Right atrium auricular region (tissue), 2 donors: ENCODE measurements at regions not wholly inside any gene's neighbourhood (a gene's known extent, or its start where the extent isn't known, plus 50 kb on each side); places are given as distances from the start of the nearest gene placed in this dataset.
A peak's percentile ranks its signal among the peaks of the same experiment; 100 is the strongest.

ENCODE experiments used
- DNase-seq: peaks from one replicate; pipeline ENCODE4 v3.0.0-alpha.2; 2019; ENCODE audit warnings: low spot score
- H3K27ac ChIP-seq, 2 donors: fragments of 200-600 bp; sonication (generic); 1 replicate in 1 of 2; 2 replicates in 1 of 2; pipeline ENCODE4 v1.5.1; 2016 to 2019
- H3K27me3 ChIP-seq, 2 donors: fragments of 200-600 bp; sonication (generic); one replicate each; pipeline versions ENCODE4 v1.5.1 to v1.6.0; 2017 to 2019
- H3K36me3 ChIP-seq: fragments of 200-600 bp; sonication (generic); one replicate; pipeline ENCODE4 v1.5.1; 2016
- H3K4me1 ChIP-seq, 2 donors: fragments of 200-600 bp; sonication (generic); one replicate each; pipeline versions ENCODE4 v1.5.1 to v1.6.0; 2017 to 2019
- H3K4me3 ChIP-seq, 2 donors: fragments of 200-600 bp; sonication (generic); 1 replicate in 1 of 2; 2 replicates in 1 of 2; pipeline ENCODE4 v1.5.1; 2017 to 2019; ENCODE audit warnings: mild to moderate bottlenecking in 1 of 2, moderate library complexity in 1 of 2
- H3K9me3 ChIP-seq, 2 donors: fragments of 200-600 bp; sonication (generic); one replicate each; pipeline ENCODE4 v1.5.1; 2019
- CTCF ChIP-seq, 2 donors: fragments of 200-600 bp; sonication (generic); IDR thresholded peaks; one replicate each; pipeline ENCODE4 v1.5.1; 2019; ENCODE audit warnings: antibody characterized with exemption in 2 of 2

DNA sequence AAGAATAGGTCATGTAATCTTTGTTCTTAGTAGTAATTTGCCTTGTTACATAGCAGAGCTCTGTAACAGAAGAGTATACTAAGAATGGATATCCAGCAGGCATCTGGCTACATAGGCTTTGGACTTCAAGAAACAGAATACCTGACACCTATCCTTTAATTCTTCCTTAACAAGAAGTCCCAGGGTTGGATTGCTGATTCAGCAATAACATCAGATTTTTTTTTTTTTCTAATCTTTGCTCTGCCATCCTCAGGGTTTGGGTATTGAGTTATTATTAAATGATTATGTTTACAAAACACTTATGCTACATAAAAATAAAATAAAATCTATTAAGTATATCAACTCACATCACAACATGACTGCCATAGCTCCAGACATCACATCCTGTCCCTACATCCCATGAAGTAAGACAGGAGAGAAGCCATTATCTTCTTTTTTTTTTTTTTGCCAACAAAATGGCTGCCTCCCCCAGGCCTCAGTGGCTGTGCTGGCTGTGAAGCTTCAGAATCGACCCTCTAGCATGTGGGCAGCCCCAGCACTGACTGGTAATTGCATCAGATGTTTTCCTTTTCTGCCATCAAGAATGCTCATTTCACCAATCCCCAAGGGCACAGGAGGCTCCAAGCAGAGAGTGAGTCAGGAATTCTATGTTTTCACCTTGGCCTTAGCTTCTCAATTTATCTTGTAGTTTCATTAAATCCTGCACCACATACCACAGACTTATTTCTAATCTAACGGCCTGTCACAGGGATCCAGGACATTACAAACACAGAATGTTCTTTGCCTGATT lies 186.2 kb downstream of the DICER1 start:
- DNase-seq: no peak
- TF ChIP-seq CTCF (IDR thresholded peaks at IDR 0.05): no peak

DNA sequence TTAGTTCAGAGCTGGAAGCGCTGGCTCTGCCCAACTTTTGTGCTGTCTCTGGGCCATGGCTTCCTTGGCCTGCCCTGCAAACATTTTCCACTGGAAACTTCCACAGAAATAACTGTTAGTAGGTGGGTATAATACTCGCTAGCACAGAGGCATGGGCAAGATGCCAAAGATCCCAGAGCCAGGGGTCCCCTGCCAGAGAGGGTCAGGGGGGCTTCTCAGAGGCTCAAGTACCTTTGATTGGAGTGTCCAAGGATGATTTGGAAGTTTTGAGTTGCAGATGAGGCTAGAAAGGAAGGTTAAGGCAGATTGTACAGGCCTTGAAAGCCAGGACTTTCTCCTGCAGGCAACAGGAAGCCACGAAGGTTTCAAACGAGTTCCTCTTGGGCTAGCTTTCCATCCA lies 187.6 kb downstream of the DICER1 start:
- Histone ChIP-seq H3K4me3 (no peak overlapping the region), H3K9me3 (peaks cover 0 to 10% of the 10 kb centered on the region in 2 donors), H3K27ac (no peak overlapping the region), H3K27me3 (no peaks in the 10 kb centered on the region), H3K36me3 (no peaks in the 10 kb centered on the region), H3K4me1 (no peaks in the 10 kb centered on the region)
- no peak for TF ChIP-seq CTCF (IDR thresholded peaks at IDR 0.05)
- no peak for DNase-seq

More for the DNA sequence above, 186.2 kb downstream of the DICER1 start:
- Histone ChIP-seq H3K4me3 (no peak overlapping the region), H3K9me3 (peaks cover 0 to 10% of the 10 kb centered on the region in 2 donors), H3K36me3 (no peaks in the 10 kb centered on the region), H3K4me1 (no peaks in the 10 kb centered on the region), H3K27me3 (no peaks in the 10 kb centered on the region), H3K27ac (peak overlapping the region; percentile 52 to 72)

DNA sequence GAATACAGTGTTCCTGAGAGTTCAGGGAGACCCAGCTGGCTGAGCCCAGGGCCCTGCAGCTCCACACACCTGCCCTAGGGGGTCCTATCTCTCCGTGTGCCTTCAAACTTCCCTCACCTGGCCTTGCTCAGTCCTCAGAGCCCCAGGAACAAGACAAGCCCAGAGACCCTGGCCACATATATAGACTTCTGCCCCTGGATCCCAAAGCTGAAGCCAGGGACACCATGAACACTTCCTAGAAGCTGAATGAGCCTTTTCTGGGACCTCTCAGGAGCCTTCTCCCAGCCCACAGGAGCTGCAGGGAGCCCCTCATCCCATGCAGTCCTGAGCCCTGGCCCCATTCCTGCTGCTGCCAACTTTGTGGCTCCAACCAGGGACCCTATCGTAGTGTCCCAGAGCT lies 190.5 kb downstream of the DICER1 start:
- TF ChIP-seq CTCF (IDR thresholded peaks at IDR 0.05): no peak
- Histone ChIP-seq H3K9me3 (peaks cover 0 to 10% of the 10 kb centered on the region in 2 donors), H3K27me3 (no peaks in the 10 kb centered on the region), H3K27ac (no peak overlapping the region), H3K4me3 (no peak overlapping the region), H3K4me1 (no peaks in the 10 kb centered on the region), H3K36me3 (no peaks in the 10 kb centered on the region)
- DNase-seq: no peak

GRCh38 chr14:94966344-94966743 lies 191.0 kb downstream of the DICER1 start:
- DNase-seq: no peak
- Histone ChIP-seq H3K27me3 (no peaks in the 10 kb centered on the region), H3K4me3 (no peak overlapping the region), H3K27ac (no peak overlapping the region), H3K4me1 (no peaks in the 10 kb centered on the region), H3K36me3 (no peaks in the 10 kb centered on the region), H3K9me3 (peaks cover 0 to 10% of the 10 kb centered on the region in 2 donors)
- TF ChIP-seq CTCF (IDR thresholded peaks at IDR 0.05): no peak

GRCh38 chr14:94965551-94966313 lies 191.6 kb downstream of the DICER1 start:
- Histone ChIP-seq H3K9me3 (peaks cover 0 to 7% of the 10 kb centered on the region in 2 donors), H3K36me3 (no peaks in the 10 kb centered on the region), H3K4me1 (no peaks in the 10 kb centered on the region), H3K4me3 (no peak overlapping the region), H3K27me3 (no peaks in the 10 kb centered on the region), H3K27ac (no peak overlapping the region)
- TF ChIP-seq CTCF (IDR thresholded peaks at IDR 0.05): no peak
- no peak for DNase-seq
